GM18502 (cell line): ENCODE measurements at regions not wholly inside any gene's neighbourhood (a gene's known extent, or its start where the extent isn't known, plus 50 kb on each side); places are given as distances from the start of the nearest gene placed in this dataset.

Experiments
- ATAC-seq: cut with Tn5 transposase; IDR thresholded peaks from one replicate; pipeline ENCODE4 v1.9.1; 2021; ENCODE audit warnings: mild to moderate bottlenecking; ENCODE audit not compliant: unreplicated experiment, poor library complexity

DNA sequence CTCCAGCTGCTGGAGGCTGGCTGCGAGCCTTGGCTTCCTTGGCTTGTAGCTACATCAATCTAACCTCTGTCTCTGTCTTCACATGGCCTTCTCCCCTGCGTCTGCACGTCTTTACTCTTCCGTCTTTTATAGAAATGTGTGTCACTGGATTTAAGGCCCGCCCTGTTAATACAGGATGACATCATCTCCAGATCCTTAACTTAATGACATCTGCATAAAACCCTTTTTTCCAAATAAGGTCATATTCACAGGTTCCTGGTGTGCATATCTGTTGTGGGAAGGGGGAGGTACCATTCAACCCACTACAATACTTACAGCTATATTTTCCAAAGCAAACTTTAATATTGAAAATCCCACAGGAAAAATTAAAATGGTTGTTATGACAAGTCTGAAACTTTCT, 165.3 kb upstream of the FOXD3 start:
- no peak for ATAC-seq

GRCh38 chr1:63169057-63169456, 153.3 kb upstream of the FOXD3 start:
- ATAC-seq: no peak

DNA sequence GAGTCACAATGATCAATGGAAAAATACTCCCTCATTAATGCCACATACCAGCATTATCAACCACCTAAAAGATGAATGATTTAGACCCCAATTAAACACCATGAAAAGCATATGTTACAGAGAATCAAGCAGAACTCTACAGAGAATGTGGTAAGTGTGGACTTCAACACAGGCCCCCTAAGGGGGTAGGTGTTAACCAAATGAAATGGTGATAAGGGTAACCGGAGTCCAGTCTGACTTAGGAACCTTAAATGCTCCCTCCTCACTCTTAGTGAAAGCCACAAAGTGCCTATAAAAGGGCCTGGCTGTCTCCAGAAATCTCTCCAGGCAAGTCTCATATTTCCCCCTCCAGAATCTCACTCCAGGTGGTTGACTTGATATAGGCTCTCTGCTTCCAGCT, 149.2 kb upstream of the FOXD3 start:
- no peak for ATAC-seq

- ATAC-seq: no peak
Measured at GRCh38 chr1:63189677-63190076, 132.7 kb upstream of the FOXD3 start.

- no peak for ATAC-seq
Measured at GRCh38 chr1:63190171-63190570, 132.2 kb upstream of the FOXD3 start.

DNA sequence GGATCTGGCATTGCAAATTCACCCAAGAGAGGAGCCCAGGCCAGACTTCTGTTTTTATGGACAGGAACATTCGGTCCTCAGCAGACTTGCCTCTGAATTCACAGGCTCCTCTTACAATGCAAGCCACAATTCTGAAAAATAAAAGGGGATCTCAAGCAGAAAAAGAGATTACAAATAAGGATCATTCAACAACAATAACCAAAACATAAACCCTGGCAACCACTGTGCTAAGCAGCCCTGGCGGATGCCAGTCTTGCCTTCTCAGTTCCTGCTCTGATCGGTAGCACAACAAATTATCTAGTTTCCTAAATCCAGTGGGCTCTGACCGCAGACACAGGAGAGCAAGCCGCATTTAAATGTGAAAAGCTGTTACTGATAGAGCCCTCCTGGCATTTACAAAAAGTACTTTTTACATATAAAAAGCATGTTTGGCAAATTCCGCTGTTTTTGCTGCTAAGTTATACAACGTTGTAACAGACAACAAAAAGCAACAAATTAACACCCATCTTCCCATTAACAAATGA, 123.4 kb upstream of the FOXD3 start:
- ATAC-seq: no peak

DNA sequence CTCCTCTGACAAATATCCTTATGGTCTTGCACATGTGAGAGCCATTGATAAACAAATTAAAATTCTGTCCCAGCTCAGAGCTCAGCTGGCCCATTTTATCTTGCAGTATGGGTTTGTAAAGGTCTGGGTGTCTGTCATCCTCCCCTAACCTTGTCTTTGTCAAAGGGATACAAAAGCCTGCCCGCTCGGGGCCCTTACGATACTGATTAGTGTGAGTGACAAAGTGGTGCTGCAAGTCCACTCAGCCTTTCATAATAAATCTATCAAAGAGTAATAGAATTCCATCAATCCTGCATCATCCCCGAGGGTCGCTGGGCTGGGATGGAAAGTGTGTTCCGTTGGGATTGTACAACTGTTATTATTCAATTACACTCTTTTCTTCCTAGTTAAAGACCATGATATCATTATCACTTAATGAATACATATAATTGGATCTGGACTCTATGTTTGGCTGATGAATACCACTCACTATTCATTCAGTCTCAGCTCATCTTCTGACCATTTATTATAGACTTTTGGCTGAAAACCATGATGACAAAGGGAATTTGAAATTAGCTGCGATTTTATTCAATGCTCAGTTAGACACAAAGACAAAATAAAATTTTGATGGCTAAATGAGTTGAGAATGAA, 122.5 kb upstream of the FOXD3 start:
- ATAC-seq: no peak

- ATAC-seq: no peak
Measured at GRCh38 chr1:63200676-63201075, 121.7 kb upstream of the FOXD3 start.

- no peak for ATAC-seq
Measured at GRCh38 chr1:63203641-63204040, 118.7 kb upstream of the FOXD3 start.

GRCh38 chr1:63205776-63206175, 116.6 kb upstream of the FOXD3 start:
- ATAC-seq: no peak

DNA sequence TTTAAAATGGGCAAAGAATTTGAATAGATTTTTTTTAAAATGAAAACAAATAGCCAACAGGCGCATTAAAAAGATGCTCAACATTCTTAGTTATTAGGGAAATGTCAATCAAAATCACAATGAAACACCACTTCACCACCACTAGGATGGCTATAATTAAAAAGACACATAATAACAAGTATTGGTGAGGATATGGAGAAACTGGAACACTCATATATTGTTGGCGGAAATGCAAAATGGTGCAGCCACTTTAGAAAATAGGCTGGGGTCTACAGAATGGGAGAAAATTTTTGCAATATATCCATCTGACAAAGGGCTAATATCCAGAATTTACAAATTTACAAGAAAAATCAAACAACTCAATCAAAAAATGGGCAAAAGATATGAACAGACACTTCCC, 107.8 kb upstream of the FOXD3 start:
- ATAC-seq: no peak

DNA sequence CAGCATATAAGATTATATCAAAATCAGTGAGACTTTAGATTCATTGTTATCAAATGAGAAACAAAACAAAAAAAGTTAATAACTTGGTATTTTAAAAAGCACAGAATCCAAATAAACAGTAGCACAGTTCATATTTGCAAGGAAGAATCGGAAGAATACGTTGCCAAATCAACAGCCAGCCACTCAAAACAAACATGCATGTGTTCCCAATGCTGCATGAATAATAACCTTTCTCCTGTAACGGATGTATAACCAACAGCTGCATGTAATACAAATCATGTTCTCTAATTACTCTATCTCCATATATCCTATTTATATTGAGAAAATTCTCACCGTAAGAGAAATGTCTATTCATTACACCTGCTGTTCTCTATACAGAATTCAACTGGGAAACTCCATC, 98.9 kb upstream of the FOXD3 start:
- no peak for ATAC-seq

DNA sequence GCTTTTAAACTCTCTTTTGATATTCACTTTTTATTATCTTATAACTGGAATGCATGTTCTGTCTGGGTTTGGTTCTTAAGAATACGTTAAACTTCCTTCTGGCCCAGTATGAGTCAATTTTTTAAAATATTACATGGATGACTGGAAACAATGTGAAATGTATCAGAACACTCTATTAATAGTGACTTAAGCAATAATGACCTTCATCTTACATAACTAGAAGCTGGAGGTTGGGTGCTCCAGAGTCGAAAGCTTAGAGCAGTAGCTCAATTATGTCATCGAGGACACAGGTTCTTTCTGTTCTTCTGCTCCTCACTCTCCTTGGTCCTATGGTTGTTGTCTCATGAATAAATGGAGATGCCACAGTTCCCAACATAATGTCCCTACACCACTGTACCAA, 91.6 kb upstream of the FOXD3 start:
- ATAC-seq: no peak

- ATAC-seq: no peak
Measured at GRCh38 chr1:63238721-63239120, 83.6 kb upstream of the FOXD3 start.

DNA sequence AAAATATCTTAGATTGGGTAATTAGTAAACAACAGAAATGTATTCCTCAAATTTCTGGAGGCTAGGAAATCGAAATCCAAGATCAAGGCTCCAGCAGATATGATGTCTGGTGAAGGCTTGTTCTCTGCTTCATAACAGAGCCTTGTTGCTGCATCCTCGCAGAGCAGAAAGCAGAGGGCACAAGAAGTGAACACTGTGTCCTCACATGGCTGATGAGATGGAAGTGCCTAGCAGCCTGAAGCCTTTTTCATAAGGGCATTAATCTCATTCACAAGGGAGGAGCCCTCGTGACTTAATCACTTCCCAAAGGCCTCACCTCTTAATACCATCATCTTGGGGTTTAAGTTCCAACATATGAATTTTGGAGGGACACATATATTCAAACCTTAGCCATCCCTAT, 77.2 kb upstream of the FOXD3 start:
- ATAC-seq: no peak

GRCh38 chr1:63248216-63248615, 74.2 kb upstream of the FOXD3 start:
- no peak for ATAC-seq

DNA sequence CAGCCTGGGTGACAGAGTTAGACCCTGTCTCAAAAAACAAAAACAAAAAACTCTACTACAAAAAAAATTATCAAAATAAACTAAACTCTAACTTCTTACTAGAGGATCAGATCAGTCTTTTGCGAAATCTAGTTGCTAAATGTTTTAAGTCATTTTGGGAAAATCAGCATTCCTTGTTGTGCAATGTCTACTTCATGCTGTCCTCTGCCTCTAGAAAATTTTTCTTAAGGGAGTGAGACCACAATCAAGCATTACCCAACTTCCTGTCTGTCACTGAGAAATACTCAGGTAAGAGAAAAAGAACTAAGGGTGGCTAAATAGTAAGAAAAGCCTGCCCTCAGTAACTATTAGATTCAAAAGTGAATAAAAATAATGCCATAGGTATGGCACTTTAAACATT, 67.2 kb upstream of the FOXD3 start:
- no peak for ATAC-seq

DNA sequence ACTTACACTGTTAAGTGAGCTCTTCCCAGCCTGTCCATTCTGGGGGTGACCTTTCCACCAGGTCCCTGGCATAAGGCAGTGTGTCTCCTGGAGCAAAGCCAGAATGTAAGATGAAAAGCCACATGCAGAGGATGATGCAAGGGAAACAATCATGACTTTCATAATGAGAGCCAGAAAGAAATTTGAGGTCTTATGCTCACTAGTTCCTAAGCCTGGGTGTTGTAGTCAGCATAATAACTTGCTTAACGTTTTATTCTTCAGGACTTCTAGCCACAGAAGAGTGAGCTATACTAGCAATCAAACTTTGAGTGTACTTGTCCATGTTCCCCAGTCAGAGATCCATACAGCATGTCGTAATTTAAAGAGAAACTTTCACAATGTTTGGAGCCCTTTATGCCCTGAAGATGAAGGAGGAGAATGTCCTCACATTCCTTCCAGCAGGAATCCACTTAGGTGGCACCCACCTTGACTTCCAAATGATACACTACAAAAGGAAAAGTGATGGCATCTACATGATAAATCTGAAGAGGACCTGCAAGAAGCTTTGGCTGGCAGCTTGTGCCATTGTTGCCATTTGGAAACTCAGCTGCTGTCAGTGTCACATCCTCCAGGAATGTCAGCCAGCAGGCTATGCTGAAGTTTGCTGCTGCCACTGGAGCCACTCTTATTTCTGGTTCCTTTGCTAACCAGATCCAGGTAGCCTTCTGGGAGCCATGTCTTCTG, 60.5 kb upstream of the FOXD3 start:
- no peak for ATAC-seq

- ATAC-seq: no peak
Measured at GRCh38 chr1:63262459-63262770, 60.0 kb upstream of the FOXD3 start.

- ATAC-seq: no peak
Measured at GRCh38 chr1:63264161-63264560, 58.2 kb upstream of the FOXD3 start.

DNA sequence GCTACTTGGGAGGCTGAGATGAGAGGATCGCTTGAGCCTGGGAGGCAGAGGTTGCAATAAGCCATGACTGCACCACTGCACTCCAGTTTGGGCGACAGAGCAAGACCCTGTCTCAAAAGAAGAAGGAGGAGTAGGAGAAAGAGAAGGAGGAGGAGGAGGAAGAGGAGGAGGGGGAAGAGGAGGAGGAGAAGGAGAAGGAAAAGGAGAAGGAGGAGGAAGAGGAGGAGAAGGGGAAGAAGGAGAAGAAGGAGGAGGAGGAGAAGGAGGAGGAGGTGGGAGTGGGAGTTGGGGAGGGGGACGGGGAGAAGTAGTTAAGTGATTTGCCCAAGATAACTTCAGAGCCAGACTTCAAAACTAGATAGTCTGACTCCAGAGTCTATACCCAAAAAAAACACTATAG, 55.5 kb upstream of the FOXD3 start:
- ATAC-seq: no peak

DNA sequence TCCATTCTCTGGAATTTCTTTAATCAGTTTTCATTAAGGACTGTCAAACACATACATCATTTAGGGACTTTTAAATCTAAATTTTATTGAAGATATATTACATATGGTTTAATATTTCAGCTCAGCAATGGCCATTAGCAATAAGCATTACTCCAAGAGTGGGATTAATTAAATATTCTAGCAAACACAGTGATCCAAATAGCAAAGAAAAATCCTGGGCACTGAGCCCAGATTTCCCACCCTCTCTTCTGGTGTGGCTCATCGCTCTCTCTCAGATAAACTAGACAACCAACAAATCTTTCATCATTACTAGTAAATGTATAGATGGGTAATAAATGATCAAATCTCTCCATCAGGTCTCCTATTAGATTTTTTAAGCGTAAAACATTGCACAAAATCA, 53.5 kb upstream of the FOXD3 start:
- ATAC-seq: no peak
